GM12878 (cell line): ENCODE measurements at regions not wholly inside any gene's neighbourhood (a gene's known extent, or its start where the extent isn't known, plus 50 kb on each side); places are given as distances from the start of the nearest gene placed in this dataset.

Experiments used
- BACH1 ChIP-seq: fragments of 450-650 bp; IDR thresholded peaks from 2 replicates; pipeline ENCODE4 v1.6.1; 2017; ENCODE audit warnings: mild to moderate bottlenecking, borderline replicate concordance
- CREB1 ChIP-seq: IDR thresholded peaks from 2 replicates; pipeline ENCODE4 v1.6.1; 2012; ENCODE audit warnings: low read depth, mild to moderate bottlenecking, inconsistent platforms
- EZH2 ChIP-seq: IDR thresholded peaks from 2 replicates; pipeline ENCODE4 v1.6.1; 2012; ENCODE audit warnings: low read depth, mild to moderate bottlenecking, control low read depth, inconsistent platforms, low read length, borderline replicate concordance; ENCODE audit not compliant: control insufficient read depth
- POLR2AphosphoS5 ChIP-seq: IDR thresholded peaks from 2 replicates; pipeline ENCODE4 v1.6.1; 2011; ENCODE audit warnings: mild to moderate bottlenecking, low read length, inconsistent platforms

DNA sequence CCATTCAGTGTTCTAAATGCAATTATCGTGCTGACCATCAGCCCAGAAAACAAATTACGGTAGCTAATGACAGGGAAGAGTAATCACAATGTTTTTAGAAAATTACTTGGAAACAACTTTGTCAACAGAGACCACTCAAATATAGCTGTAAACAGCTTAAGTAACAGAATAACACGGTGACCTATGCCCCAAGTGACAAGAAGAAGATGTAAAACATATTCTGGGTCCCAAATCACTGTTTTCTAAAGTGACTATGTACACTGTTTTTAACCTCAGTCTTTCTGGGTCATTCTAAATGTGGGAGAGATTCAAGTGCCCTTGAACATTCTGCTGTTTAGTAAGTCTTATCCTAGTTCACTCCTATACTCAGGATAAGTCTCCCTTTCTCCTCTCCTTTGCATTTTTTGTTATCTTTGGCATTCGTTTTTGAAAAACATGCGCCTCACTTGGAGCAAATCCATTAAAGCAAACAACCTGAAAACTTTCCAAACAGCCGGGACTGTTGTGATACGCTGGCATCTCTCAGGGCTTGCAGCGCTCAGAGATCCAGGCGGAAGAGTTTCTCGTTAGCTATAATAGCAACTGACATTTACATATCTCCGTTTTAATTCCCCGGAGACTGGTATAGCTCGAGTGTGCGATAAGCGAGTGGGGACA, 114.5 kb upstream of the SOX4 start:
- TF ChIP-seq EZH2 (no peak), CREB1 (no peak), BACH1 (no peak), POLR2AphosphoS5 (no peak)
